IPS-NIHi11 (cell line): ENCODE measurements at regions not wholly inside any gene's neighbourhood (a gene's known extent, or its start where the extent isn't known, plus 50 kb on each side); places are given as distances from the start of the nearest gene placed in this dataset.
"Not testable (repeated sequence)": the region's sequence is repeated elsewhere in the genome, so short reads cannot be mapped to it uniquely, and the experiment has no call there.

ENCODE experiments used
- DNase-seq: peaks from one replicate; pipeline ENCODE4 v3.0.0; 2012; ENCODE audit warnings: mixed read lengths, low spot score

GRCh38 chr9:73344060-73344459 is 192.4 kb downstream of the ANXA1 start:
- no peak for DNase-seq

DNA sequence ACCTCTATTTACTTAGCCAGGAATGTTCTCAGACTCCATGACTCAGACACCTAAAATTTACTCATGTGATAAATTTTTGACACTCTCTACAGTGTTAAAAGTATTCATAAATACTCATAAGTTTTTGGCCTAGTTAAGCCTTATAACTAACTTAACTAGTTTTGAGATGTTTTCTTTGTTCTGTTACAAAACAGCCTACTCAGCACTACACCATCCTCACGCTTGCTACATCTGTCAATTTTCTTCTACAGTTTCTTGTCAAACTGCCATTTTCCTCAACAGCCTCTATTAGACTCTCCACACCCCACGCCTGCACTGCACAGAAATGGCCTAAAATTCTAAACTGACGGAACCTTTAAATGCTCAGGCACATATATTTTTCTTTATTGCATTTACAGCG is 195.5 kb downstream of the ANXA1 start:
- no peak for DNase-seq

DNA sequence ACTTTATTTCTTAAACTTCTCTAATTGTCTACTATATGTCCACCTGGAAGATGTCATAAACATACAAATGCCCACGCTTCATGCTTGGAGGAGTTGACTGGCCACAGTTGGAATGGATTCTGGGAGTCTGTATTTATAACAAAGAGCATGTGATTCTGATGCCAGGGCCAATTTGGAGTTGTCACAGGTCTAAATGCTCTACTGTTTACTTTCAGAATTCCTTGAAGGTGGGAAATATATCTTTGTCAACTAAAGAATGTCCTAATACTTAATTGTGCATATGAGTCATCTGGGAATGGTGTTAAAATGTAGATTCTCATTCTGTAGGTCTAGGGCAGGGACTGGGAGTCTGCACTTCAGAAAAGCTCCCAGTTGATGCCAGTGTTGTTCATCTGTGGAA is 196.1 kb downstream of the ANXA1 start:
- DNase-seq = no peak

DNA sequence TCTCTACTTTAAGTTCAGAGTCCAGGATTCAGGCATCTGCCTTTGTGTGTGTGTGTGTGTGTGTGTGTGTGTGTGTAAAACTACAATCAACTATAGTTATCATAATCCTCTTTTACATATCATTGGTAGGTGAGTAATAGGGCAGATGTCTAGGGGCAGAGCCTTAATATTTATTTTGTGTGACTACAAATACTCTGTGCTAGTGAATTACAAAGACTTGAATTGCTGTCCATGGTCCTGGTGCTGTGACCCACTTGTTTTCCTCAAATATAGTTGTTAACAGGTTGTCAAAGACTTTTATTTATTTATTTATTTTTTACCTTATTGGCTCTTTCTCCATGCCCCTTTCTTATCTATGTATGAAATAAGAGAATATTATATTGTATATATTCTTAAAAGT is 196.8 kb downstream of the ANXA1 start:
- DNase-seq = peak; percentile 34

- no peak for DNase-seq
These were observed 197.8 kb downstream of the ANXA1 start for GRCh38 chr9:73349476-73349875.

- no peak for DNase-seq
These were observed 205.9 kb downstream of the ANXA1 start for GRCh38 chr9:73357607-73358006.

GRCh38 chr9:73370053-73370452 is 218.4 kb downstream of the ANXA1 start:
- DNase-seq = no peak

- no peak for DNase-seq
These were observed 220.1 kb downstream of the ANXA1 start for GRCh38 chr9:73371801-73372200.

- no peak for DNase-seq
These were observed 228.7 kb downstream of the ANXA1 start for GRCh38 chr9:73380411-73380810.

GRCh38 chr9:73402081-73403028 is 250.7 kb downstream of the ANXA1 start:
- no peak for DNase-seq

- DNase-seq = peak; percentile 32
These were observed 259.8 kb downstream of the ANXA1 start for GRCh38 chr9:73411494-73411893.

DNA sequence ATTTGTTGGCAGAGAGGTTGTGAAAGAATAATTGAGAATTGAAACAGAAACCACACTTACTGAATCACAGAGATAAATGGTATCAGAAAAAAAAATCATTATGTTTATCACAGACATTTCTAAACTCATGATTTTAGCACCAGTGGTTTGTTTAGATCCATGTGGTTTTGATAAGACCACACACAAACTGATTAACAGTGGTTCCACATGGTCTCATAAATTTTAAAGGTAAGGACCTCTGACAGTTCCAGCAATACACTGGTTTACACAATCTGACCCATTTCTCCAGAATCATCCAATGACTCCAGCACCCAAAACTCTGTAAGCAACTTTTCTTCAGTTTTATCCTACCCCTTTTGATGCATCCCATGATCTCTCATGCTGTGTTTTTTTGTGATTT is 261.2 kb downstream of the ANXA1 start:
- no peak for DNase-seq

DNA sequence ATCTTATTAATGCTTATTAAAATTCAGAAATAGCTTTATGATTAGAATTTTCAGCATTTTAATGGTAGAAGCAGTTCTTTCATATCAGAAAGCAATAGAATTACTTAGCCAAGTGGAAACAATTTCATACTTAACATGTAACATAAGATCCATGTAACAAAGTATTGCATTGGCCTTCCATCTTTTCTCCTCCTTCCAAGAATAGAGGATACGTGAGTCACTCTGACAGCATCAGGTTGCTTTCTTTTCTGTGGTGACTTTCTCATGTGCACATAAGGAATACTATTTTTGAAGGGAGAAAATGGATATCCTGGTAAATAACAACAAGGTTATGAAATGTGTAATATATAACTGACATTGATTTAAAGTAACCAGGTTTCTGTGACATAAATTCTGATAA is 272.2 kb downstream of the ANXA1 start:
- no peak for DNase-seq

- no peak for DNase-seq
These were observed 274.6 kb downstream of the ANXA1 start for GRCh38 chr9:73426269-73426668.

DNA sequence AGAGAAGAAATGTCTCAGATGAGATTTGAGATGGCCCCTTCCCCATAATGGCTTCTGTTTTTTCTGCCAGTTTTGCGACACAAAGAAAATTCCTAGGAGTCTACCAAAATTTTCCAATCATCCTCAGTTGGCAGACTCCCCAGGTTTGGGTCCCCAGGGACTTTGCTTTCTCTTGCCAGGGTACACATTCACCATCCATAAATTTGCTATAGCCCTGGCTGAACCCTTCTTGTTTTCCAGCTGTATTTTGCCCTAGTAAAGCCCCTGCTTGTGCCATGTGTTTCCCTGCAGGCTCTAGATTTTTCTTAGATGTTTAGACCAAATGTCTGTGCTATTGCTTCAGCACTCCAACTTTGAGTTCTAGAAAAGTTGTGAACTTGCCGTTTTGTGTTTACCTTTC is 283.2 kb downstream of the ANXA1 start:
- no peak for DNase-seq

DNA sequence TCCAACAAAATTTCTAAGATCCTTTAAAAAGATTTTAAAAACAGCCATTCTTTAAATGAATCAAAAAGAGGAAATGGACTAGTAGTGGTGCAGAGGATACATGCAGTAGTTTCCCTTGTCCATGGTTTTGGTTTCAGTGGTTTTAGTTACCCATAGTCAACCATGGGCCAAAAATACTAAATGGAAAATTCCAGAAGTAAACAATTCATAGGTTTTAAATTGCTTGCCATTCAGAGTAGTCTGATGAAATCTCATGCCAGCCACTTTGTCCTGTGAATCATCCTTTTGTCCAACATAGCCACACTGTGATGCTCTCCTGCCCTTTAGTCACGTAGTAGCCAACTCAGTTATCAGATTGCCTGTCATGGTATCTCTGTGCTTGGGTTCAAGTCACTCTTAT is 286.1 kb downstream of the ANXA1 start:
- DNase-seq = no peak

GRCh38 chr9:73439839-73440238 is 288.2 kb downstream of the ANXA1 start:
- DNase-seq = not testable (repeated sequence)

- no peak for DNase-seq
These were observed 289.6 kb downstream of the ANXA1 start for GRCh38 chr9:73441223-73441622.

- DNase-seq = peak; percentile 43
These were observed 290.5 kb downstream of the ANXA1 start for GRCh38 chr9:73441890-73442818.

DNA sequence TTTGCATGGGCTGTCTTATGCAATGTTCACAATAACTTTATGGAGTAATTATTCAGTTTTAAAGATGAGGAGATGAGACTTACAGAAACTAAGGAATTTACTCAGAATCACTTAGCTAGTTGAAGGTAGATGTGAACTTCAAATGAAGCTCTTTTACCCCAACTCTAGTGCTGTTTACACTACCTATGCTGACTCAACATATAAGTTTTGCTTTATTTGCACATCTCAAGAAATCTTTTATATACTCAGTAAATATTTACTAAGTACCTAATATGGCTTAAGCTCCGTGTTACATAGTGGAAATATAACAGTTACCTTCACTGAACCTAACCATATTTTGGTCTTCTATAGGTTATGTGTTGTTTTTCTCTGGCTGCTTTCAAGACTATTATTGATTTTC is 293.2 kb downstream of the ANXA1 start:
- DNase-seq = no peak

DNA sequence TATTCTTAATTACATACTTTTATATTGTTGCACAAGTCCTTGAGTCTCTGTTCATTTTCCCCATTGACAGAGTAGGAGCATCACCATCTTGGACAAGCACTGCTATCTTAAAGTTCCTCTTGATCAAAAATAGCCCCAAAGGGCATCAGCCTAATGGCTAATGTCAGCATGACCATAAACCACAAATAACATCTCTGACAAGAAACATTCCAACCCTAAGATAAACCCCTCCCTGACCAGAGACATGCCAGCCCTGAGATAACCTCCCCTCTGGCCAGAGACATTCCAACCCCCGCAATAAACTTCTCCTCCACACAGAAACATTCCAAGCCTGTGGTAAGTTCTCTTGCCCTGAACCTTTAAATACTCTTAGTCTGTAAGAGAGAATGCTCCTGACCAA is 293.7 kb downstream of the ANXA1 start:
- not testable (repeated sequence) for DNase-seq

DNA sequence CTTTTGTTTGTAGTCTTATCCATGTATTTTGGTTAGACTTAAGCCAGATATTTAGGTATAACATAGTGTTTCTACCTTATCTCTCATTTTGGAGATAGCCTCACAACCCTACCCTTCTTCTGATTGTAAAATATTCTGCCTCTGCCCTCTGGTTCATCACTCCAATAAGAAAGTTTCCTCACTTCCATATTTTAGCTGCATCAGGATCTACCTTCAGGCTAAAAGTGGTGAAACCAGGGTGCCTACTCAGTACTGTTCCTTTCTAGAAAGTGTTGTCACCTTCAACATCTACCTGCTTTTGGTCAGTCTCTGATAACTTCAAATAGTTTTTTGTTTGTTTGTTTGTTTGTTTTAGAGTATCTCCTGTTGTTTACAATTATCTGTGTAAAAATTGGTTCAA is 294.6 kb downstream of the ANXA1 start:
- DNase-seq = no peak

- DNase-seq = no peak
These were observed 299.3 kb downstream of the ANXA1 start for GRCh38 chr9:73451003-73451402.
